Left lobe of liver (tissue), 2 donors: ENCODE measurements at regions not wholly inside any gene's neighbourhood (a gene's known extent, or its start where the extent isn't known, plus 50 kb on each side); places are given as distances from the start of the nearest gene placed in this dataset.

ENCODE experiments used
- ATAC-seq: fragments of 200-7000 bp; cut with Tn5 transposase; one replicate; pipeline ENCODE4 v1.9.1; 2020; ENCODE audit warnings: mild to moderate bottlenecking, moderate library complexity
- DNase-seq: peaks from one replicate; pipeline ENCODE4 v3.0.0-alpha.2; 2020; ENCODE audit warnings: low spot score
- donor health status: DM: no; HTN: no; CAD: no; lungs with moderate emphysema.
- donor health status: DM: no; HTN: yes; CAD: no.

- DNase-seq (no peak), ATAC-seq (no peak)
Measured at GRCh38 chr12:125353871-125354270, 288.6 kb downstream of the AACS start.

GRCh38 chr12:125355614-125356013 is 290.4 kb downstream of the AACS start:
- no peak for DNase-seq

GRCh38 chr12:125356111-125356510 is 290.9 kb downstream of the AACS start:
- ATAC-seq (no peak), DNase-seq (no peak)

More at GRCh38 chr12:125355614-125356013, 290.4 kb downstream of the AACS start:
- ATAC-seq, result no peak

- DNase-seq (no peak), ATAC-seq (no peak)
Measured at GRCh38 chr12:125357561-125357960, 292.3 kb downstream of the AACS start.

- no peak for ATAC-seq
- DNase-seq, result no peak
Measured at GRCh38 chr12:125360540-125360939, 295.3 kb downstream of the AACS start.

GRCh38 chr12:125371033-125371432 is 305.8 kb downstream of the AACS start:
- ATAC-seq, result no peak
- DNase-seq, result no peak

GRCh38 chr12:125372085-125372484 is 306.9 kb downstream of the AACS start:
- DNase-seq (no peak), ATAC-seq (no peak)

GRCh38 chr12:125373375-125373774 is 308.1 kb downstream of the AACS start:
- no peak for DNase-seq

GRCh38 chr12:125376422-125376821 is 311.2 kb downstream of the AACS start:
- ATAC-seq, result no peak

More at GRCh38 chr12:125373375-125373774, 308.1 kb downstream of the AACS start:
- ATAC-seq, result no peak

GRCh38 chr12:125377093-125377492 is 311.9 kb downstream of the AACS start:
- no peak for ATAC-seq
- DNase-seq, result no peak

More at GRCh38 chr12:125376422-125376821, 311.2 kb downstream of the AACS start:
- DNase-seq, result no peak

- DNase-seq (no peak), ATAC-seq (no peak)
Measured at GRCh38 chr12:125381373-125381772, 316.1 kb downstream of the AACS start.

- DNase-seq, result no peak
- no peak for ATAC-seq
Measured at GRCh38 chr12:125382926-125383325, 317.7 kb downstream of the AACS start.

GRCh38 chr12:125386652-125387051 is 321.4 kb downstream of the AACS start:
- no peak for DNase-seq
- ATAC-seq, result peak; percentile 60

GRCh38 chr12:125387206-125387605 is 322.0 kb downstream of the AACS start:
- ATAC-seq (peak; percentile 96), DNase-seq (peak; percentile 75)

GRCh38 chr12:125389061-125389697 is 323.9 kb downstream of the AACS start:
- ATAC-seq, result no peak
- no peak for DNase-seq

GRCh38 chr12:125393569-125393968 is 328.3 kb downstream of the AACS start:
- ATAC-seq (no peak), DNase-seq (no peak)

- DNase-seq (no peak), ATAC-seq (no peak)
Measured at GRCh38 chr12:125395583-125396215, 330.5 kb downstream of the AACS start.

- no peak for DNase-seq
- ATAC-seq, result no peak
Measured at GRCh38 chr12:125399489-125399888, 334.3 kb downstream of the AACS start.

- DNase-seq (no peak), ATAC-seq (peak; percentile 85)
Measured at GRCh38 chr12:125402874-125403789, 337.9 kb downstream of the AACS start.

GRCh38 chr12:125403843-125404242 is 338.6 kb downstream of the AACS start:
- ATAC-seq, result no peak

GRCh38 chr12:125406131-125406530 is 340.9 kb downstream of the AACS start:
- ATAC-seq (no peak), DNase-seq (no peak)

More at GRCh38 chr12:125403843-125404242, 338.6 kb downstream of the AACS start:
- DNase-seq, result no peak

- ATAC-seq (no peak), DNase-seq (no peak)
Measured at GRCh38 chr12:125408718-125409117, 343.5 kb downstream of the AACS start.
